ENCODE measurements at regions not wholly inside any gene's neighbourhood (a gene's known extent, or its start where the extent isn't known, plus 50 kb on each side); places are given as distances from the start of the nearest gene placed in this dataset.

- Mint-ChIP-seq H3K36me3 (ENCODE audit: low read depth) (no peaks in the 10 kb centered on the region), H3K27me3 (ENCODE audit: low read depth, poor library complexity) (peaks cover 6% of the 10 kb centered on the region), H3K27ac (no peak overlapping the region), H3K4me1 (no peaks in the 10 kb centered on the region), H3K9me3 (no peaks in the 10 kb centered on the region), H3K4me3 (no peak overlapping the region)
- DNase-seq = no peak
- TF ChIP-seq CTCF (IDR thresholded peaks at IDR 0.05) = no peak
Observed at GRCh38 chr4:14091966-14092365, 464.4 kb upstream of the BOD1L1 start.

- H3K27me3 Mint-ChIP-seq (ENCODE audit: low read depth, poor library complexity) = peaks cover 4% of the 10 kb centered on the region
- no peak overlapping the region for H3K27ac Mint-ChIP-seq
- no peak for DNase-seq
- no peaks in the 10 kb centered on the region for H3K36me3 Mint-ChIP-seq (ENCODE audit: low read depth)
- H3K9me3 Mint-ChIP-seq = no peaks in the 10 kb centered on the region
- no peak for TF ChIP-seq CTCF (IDR thresholded peaks at IDR 0.05)
- H3K4me1 Mint-ChIP-seq = no peaks in the 10 kb centered on the region
- H3K4me3 Mint-ChIP-seq = no peak overlapping the region
Observed at GRCh38 chr4:14092741-14093140, 465.2 kb upstream of the BOD1L1 start.

GRCh38 chr4:14095831-14096230, 468.3 kb upstream of the BOD1L1 start:
- H3K27me3 Mint-ChIP-seq (ENCODE audit: low read depth, poor library complexity) = peaks cover 3% of the 10 kb centered on the region
- no peak for TF ChIP-seq CTCF (IDR thresholded peaks at IDR 0.05)
- no peaks in the 10 kb centered on the region for H3K36me3 Mint-ChIP-seq (ENCODE audit: low read depth)
- no peaks in the 10 kb centered on the region for H3K9me3 Mint-ChIP-seq
- no peak overlapping the region for H3K27ac Mint-ChIP-seq
- H3K4me3 Mint-ChIP-seq = no peak overlapping the region
- DNase-seq = no peak
- no peaks in the 10 kb centered on the region for H3K4me1 Mint-ChIP-seq

- Mint-ChIP-seq H3K9me3 (no peaks in the 10 kb centered on the region), H3K36me3 (ENCODE audit: low read depth) (no peaks in the 10 kb centered on the region), H3K27ac (no peak overlapping the region), H3K27me3 (ENCODE audit: low read depth, poor library complexity) (peaks cover 3% of the 10 kb centered on the region), H3K4me3 (no peak overlapping the region), H3K4me1 (no peaks in the 10 kb centered on the region)
- DNase-seq = no peak
- TF ChIP-seq CTCF (IDR thresholded peaks at IDR 0.05) = no peak
Observed at GRCh38 chr4:14096396-14096965, 469.0 kb upstream of the BOD1L1 start.

- no peak for DNase-seq
- Mint-ChIP-seq H3K4me1 (peaks cover 20% of the 10 kb centered on the region), H3K27me3 (ENCODE audit: low read depth, poor library complexity) (peaks cover 9% of the 10 kb centered on the region), H3K27ac (no peak overlapping the region), H3K36me3 (ENCODE audit: low read depth) (no peaks in the 10 kb centered on the region), H3K4me3 (no peak overlapping the region), H3K9me3 (no peaks in the 10 kb centered on the region)
- TF ChIP-seq CTCF (IDR thresholded peaks at IDR 0.05) = no peak
Observed at GRCh38 chr4:14100349-14100748, 472.8 kb upstream of the BOD1L1 start.

- DNase-seq = no peak
- H3K27ac Mint-ChIP-seq = no peak overlapping the region
- no peak for TF ChIP-seq CTCF (IDR thresholded peaks at IDR 0.05)
- peaks cover 10% of the 10 kb centered on the region for H3K9me3 Mint-ChIP-seq
- no peak overlapping the region for H3K4me3 Mint-ChIP-seq
- H3K27me3 Mint-ChIP-seq (ENCODE audit: low read depth, poor library complexity) = peaks cover 3% of the 10 kb centered on the region
- H3K4me1 Mint-ChIP-seq = no peaks in the 10 kb centered on the region
- no peaks in the 10 kb centered on the region for H3K36me3 Mint-ChIP-seq (ENCODE audit: low read depth)
Observed at GRCh38 chr4:14110407-14110806, 482.9 kb upstream of the BOD1L1 start.
